ENCODE measurements at regions not wholly inside any gene's neighbourhood (a gene's known extent, or its start where the extent isn't known, plus 50 kb on each side); places are given as distances from the start of the nearest gene placed in this dataset.

DNA sequence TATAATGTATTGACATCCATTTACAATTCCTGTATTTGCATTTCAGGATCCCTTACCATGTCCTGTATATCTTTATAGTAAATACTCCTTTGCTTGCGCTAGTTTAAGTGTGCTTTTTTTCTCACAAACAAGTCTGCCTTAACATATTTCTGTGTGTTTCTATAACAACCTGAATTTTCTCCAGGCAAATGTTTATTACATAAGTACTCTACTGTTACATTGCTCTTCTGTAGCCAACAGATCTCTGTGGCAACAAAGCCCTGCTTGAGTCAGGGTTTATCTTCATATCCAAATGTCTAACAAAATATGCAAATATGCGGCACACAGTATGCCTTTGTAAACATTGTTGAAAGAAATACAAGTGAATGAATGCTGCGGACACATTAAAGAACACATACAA lies 625.5 kb downstream of the TLL1 start:
- no peak for DNase-seq

DNA sequence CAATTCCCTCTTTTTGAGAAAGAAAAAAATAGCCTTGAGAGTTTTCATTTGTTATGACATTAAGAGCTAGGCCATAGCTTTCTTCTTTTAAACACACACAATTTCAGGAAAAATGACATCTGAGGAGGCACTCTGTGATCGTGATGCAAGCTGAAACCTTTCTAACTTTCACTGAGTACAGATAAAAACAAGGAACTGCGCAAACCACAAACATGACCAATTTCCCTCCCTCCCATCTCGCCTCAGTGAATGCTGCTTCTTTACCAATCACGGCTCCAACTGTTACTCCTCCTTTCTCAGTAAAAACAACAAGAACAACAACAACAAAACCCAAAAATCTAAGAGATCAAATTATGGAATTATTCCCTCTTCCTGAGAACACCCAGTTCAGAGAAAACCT lies 626.8 kb downstream of the TLL1 start:
- DNase-seq, result no peak

DNA sequence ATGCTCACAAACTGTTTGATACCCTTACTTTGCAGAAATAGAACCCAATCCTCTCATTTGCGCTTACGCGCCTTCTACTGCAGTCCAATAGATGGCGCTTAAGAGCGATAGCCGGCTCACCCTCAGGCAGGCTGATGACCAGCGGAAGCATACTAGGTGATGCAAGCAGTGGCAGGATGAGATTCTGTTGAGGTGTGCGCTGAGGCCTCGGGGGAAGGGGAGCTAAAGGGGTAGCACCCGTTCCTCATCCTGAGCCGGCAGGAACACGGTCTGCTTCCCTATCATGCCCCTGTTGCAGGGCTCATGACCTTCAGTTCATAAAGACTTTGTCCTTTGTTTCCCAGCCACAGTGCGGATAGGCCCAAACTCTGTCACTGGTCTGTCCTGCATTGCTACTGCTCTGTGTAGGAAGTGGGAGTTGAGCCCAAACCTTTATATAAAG lies 628.9 kb downstream of the TLL1 start:
- peak; percentile 83 for DNase-seq

DNA sequence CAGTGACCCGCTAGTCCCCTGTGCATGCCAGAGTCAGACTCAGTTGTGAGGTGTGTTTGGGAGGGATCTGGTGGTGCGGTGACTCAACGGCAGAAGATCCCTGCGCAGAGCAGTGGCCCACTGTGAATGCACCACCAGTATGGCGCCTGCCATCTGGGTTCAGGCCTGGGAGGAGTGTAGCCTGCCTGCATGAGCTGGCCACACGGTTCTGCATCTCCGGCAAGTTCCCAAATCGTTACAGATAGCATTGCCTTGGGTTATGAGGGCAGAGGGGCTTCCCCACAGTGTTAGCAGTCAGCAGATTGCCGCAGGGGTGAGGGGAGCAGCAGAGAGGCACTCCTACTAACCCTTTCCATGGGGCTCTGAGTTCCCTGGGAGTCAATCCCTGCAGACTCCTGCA lies 629.6 kb downstream of the TLL1 start:
- DNase-seq, result no peak

DNA sequence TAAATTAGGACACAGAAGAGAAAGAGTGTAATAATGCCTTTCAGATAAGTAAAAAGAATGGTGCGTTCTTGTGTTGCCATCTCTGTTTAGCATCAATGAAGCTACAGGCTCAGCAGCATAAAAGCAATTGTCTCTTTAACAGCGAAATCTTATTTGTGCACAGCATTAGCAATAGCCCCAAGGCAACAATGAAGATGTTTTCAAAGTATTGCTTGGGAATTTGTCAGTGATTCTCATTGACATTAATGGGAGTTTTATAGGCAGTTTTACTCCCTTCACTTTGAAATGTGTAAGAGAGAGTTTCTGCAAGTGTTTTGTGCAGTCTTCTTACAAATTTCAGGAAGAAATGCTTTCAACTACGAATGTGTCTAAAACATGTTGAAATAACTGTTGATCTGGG lies 633.0 kb downstream of the TLL1 start:
- DNase-seq, result no peak

DNA sequence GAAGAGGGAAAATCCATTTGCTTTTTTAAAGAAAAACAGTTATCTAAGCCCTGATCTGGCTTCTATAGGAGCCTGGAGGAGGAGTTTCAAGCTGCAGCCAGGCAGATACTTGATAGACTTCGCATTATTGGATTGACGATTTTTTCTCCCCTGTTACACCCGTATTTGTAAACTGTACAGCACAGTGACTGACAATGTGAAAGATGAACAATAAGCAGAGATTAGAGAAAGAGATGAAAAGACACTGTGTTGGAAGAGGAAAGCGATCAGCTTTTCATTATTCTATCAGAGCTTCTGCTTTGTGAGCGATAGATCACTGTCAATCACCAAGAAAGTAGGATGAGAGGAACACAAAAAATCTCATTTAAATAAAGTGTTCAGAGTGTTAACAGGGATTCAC lies 639.2 kb downstream of the TLL1 start:
- no peak for DNase-seq

DNA sequence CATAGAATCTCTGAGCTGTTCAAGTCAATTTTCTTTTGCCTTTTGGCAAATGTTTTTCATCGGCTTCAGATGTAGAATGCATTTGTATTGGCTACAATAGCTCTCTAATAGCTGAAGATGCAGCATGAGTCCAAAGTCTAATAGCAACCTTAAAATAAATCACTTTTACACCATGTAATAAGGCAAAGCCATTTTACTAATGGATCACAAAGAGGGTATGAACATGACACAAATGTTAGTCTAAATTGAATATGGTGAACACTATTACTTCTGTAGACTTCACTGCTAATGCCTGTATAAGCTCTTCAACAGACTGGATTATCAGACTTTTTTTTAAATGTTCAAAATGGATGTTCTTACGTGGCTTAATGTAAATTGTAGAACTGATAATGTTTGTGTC lies 645.3 kb downstream of the TLL1 start:
- DNase-seq, result no peak

DNA sequence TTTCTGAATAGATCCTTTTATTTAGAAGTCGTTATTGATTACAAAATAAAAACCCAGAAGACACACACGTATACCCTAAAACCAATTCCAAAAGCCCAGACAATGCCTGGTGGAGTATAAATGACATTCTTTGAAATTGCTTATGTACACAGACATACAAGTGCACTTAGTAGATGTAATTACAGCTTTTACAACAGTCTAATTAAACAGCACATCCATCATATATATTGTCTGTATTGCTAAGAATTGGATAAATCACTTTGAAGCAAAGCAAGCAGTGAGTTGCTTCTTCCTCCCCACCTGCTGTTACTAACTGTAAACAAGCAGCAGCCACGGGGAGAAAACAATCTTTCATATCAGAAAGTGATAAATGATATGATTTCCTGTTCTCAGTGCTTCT lies 645.7 kb downstream of the TLL1 start:
- no peak for DNase-seq

DNA sequence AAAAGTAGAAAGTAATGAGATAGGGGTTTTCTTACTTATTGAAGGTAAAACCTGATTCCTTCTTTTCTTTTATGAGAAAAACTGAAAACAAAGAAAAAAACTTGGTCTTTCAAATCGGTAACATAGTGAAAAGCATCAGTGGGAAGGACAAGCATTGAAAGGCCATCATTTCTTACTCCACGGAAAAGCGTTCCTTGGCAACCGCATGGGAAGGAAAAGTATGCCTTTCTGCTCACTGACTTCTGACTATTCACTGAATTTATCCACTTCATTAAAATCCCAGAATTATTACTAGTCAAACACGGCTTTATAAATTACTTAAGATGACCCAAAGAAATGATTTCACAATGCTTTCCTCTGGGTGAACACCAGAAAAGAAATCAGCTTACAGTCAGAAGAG lies 646.7 kb downstream of the TLL1 start:
- DNase-seq, result no peak

DNA sequence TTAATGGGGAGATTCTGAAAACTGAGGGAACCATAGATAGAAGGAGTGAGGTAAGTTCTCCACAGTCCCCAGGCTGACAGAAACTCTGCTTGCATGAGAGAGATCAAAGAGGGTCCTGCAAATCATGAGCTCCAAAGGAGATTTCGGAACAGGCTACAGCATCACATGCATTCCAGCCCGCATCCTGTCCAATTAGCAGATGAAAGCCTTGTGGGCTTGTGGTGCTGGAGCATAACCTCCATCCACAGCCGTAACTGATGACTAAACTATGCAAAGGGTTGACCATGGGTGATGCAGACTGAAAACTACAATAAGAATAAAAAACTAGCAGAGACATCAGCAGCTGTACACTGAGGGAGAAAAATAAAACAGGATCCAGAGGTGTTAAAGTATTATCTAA lies 654.5 kb downstream of the TLL1 start:
- DNase-seq, result peak; percentile 92

DNA sequence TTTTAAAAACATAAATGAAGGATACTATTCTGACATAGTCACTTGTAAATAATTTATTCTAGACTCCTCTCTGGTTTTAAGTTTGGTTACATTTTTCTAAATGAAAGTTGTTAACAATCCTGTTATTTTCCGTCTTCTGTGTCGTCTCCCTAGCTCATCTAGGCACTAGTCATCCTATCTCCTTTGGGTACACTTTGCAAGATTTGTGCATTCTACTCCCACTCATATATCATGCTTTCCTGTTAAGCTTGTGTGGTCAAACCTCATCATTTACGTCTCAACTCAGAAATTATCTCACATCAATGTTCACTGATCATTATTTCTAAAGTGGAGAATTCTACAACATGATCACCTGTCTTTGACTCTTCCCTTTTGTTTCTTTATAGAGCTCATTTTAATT lies 658.7 kb downstream of the TLL1 start:
- no peak for DNase-seq

DNA sequence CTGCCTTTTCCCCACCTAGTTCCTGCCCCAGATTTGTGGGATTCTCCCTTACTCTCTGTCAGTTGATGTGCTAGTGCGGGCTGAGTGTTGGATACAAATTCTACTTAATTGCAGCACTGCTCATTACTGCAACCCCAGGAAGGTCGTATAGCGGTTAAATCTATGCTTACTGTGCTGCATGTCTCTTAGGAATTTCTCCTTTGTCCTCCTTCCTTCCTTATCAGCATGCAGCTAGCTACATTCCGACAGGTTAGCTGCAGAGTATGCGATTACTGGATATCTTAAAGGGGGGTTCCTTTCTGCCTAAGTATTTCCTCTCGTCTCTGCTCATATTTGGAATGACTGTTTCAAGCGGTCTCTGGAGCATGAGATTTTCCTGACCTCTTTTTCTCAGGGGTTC lies 662.8 kb downstream of the TLL1 start:
- DNase-seq, result no peak

DNA sequence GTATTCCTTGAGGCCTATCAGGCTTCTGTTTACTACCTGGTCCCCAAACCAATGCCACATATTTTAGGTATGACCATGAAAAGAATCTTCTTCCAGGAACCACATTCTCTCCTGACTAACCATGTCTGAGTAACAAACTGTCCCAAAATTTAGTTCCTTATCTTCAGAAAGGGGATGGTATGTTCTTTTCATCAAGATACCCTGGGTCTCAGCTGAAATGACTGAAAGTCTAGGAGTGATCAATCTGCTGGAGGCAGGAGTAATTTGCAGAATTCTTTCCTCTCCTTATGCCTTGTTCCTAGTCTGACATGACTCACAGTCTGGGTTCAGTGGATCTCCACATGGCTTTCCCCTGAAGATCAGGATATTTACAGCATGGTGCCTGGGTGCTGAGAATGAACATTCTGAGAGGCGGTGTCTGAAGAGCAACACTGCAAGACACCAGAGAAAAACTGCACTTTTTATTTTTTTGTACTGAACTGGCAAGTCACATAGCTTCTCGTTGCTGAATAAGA lies 665.5 kb downstream of the TLL1 start:
- DNase-seq, result peak; percentile 82

DNA sequence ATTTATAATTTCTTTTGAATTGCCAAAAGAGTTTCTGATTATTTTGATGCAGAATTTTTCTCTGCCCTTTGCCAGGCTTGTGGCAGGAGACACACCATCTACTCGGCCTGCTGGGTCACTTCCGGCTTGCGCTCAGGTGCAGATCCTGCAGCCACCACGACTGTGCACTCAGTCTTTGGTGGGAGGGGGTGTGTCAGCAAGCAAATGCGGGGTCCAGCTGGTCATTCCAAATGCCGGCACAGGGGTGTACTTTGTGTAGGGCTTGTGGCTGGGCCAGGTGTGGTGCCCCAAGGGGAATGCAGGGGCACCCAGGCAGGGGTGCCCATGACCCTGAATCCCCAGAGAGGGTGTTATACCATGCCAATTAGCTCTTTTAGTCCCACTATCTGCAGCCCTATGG lies 673.0 kb downstream of the TLL1 start:
- no peak for DNase-seq

DNA sequence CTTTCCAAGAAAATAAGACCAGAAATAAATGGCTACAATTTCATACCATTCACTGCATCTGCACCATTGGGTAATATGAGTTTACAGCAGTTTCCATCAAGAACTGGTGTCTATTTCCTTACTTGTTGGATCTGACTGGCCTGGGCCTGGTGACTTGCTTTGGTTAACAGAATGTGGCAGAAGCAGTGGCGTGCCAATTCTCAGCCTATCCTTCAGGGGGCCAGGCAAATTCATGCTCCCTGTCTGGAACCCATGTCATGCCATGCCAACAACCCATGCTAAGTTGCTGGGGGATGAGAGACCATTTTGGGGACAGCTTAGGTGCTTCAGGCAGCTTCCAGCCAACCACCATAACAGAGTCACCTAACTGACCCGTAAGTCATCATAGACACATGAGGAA lies 656.7 kb downstream of the SPOCK3 start:
- DNase-seq, result no peak

DNA sequence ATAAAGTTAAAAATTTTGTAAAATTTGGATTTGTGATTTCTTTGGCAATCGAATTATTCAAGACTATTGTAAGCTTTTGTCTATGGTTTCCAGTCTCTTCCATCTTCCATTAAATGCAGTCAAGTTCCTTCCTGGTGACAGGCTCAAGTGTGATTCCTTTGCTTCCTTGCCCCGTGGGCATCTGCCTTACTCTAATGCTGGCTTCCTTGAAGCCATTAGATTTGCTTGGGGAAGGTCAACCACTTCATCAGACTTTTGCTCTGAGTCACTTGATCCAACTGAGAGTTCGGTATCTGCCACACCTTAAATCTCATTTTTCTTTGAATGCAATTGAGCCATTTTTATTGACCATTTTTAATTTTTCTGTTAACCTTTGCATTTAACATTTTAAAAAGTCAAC lies 648.8 kb downstream of the SPOCK3 start:
- no peak for DNase-seq

DNA sequence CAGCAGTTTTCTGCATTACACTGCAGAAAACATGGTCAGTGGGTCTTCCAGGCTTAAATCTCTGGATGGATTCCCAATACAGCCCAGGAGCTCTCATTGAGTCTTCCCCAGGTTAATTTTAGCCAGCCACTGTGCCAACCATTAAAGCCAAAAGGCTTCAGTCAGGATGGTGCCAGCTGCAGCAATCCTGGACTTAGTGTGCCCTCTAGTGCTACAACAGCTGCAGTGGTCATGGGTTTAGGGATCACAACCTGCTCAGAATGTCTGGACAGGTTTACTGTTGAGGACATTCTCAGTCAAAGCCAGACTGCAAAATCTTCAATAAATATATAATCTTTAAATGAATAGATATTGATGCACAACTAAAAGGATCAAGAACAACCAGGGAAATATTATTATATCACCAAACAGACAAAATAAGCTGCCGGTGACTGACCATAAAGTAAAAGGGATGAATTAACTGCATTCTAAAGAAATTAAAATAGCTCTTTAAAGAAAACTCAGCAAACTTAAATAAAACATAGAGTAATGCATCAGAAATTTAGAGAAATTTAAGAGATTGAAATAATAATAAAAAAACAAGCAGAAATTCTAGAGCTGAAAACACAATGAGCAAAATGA lies 639.9 kb downstream of the SPOCK3 start:
- peak; percentile 81 for DNase-seq

DNA sequence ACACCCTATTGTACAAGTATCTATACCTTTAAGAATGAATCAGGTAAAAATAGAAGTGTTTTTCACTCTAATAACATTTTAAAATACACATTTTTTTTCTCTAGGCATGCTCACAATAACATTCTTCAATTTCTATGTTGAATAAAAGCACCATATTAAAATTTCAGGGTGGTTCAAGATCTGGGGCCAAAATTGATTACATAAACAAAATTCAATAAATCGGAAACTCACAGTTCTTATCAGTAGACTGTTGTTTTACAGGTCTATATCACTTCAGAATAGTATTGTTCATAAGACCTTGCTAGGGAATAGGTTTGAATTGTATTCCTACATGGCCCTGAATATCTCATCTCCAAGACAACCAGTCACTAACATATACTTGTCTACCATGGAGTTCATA lies 634.0 kb downstream of the SPOCK3 start:
- no peak for DNase-seq

DNA sequence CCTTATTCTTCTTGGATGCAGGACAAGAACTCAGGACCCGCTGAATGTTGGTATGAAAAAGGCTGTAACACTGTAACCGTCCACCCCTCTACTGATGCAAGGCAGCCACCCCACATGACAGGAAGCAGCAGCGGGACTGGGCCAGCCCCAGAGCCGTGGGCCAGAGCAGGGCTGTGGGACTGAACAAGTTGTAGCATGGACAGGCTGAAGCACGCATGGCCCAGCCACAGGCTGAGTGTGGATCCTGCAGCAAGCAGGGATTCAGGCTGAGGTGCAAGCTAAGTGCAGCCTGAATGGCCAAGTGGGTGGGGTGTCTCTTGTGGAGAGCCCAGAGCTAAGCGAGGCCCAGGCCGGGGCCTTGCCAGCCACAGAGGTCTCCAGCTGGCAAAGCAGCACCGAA lies 632.2 kb downstream of the SPOCK3 start:
- DNase-seq, result peak; percentile 49

DNA sequence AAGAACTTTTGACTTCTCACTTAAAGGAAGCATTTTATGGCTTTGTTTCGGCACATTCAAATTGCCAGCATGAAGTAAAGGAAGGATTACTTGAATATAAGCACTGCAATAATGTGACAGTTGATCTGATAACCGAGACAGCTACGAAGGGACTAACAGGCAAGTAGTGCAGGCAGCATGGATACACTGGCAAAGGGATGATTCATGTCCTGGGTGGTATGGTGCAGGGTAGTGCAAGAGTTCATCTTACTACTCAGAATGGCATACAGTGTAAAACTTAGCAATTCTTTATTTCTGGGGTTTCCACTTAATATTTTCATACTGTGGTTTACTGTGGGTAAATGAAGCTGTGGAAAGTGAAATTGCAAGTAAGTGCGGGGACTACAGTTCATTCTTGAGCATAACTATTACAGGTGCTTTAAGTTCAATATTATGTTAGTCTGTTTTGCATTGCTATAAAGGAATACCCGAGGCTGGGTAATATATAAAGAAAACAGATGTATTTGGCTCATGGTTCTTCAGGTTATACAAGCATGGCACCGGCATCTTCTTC lies 611.8 kb downstream of the SPOCK3 start:
- no peak for DNase-seq

DNA sequence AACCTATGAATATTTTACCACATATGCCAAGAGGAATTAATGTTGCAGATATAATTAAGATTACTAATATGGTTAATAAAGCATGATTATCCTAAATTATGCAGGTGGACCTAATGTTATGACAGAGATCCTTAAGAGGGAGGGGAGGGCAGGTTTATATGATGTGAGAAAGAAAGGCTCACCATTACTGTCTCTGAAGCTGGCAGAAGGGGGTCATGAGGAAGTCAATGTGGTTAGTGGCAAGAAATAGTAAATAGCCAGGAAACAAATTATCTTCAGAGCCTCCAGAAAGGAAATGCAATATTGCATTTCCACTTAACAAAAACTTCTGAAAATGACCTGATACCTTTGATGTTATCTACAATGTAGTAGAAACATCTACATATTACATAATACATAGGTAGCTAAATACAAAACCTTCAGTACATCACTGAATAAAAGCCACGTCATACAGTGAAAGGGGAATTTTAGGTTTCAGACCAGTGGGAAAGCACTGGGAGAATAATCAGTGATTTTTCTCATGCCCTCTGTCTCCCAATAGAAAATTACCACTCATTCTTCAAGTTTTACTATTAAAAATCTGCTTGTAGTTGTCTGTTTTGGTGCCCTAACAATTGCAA lies 609.2 kb downstream of the SPOCK3 start:
- DNase-seq, result no peak

DNA sequence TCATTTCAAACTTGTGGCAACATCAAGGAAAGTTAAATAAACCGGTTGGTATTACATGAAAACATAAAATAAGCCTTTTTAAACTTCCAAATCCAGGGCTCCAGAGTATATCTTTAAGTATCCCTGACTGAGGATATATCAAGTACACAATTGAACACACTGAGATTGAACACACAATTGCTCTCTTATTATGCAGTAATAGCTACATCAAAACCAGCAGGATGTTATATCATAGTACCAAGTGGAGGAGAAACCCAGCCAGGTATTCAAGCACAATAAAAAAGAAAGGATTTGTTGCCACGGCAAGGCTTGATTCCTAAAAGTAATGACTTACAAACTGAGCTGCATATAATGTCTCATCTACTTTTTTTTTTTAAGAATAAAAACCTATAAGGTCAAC lies 605.8 kb downstream of the SPOCK3 start:
- DNase-seq, result no peak

DNA sequence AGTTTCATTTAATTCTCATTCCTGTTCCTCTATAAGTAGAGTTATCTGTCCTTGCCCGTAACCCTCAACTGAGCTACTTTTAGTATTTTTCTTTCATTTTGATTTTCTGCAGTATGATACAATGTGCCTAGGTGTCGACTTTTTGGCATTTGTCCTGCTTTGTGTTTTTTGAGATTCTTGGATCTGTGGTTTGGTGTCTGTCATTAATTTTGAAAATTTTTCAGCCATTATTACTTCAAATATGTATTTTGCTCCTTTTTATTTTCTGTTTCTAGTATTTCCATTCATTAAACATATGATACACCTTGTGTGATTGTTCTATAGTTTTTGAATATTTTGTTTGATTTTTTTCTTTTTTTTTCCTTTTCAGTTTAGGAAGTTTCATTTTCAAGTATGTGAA lies 598.9 kb downstream of the SPOCK3 start:
- no peak for DNase-seq

DNA sequence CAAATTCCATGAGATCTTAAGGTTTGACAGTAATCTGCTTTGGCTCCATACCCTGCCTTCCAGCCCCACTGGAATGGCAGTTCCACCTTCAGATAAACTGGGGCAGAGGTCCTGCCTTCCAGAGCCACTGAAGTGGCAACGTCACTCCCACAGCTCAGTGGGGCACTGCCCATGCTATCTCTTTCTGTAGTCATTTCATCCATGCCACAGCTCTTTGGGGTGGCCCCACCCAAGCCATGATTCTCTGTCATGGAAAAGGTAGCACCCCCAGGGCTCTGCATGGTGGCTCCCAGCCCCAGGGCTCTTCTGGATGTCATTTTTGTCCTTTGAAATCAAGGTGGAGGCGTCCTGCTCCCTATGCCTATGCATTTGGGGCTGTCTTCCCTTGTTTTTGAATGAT lies 596.5 kb downstream of the SPOCK3 start:
- DNase-seq, result no peak

DNA sequence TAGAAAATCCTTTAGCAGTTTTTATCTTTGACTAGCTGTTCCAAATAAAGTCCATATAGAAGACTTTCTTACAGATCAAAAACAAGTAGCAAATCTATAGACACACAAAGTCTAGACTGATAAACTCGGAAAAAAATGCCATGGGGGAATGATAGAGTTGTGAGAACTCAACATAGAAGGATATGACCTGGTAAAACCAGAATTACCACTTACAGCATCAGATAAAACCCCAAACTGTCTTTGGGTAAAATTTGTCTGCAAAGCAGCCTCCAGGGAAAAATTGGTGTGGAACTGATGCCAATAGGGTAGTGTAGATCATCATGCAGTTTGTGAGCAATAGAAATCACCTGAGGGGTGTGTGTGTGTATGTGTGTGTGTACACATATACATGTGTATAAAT lies 579.1 kb downstream of the SPOCK3 start:
- DNase-seq, result no peak

Measured in islet precursor cell (in vitro differentiated cells).